GM11168 (cell line): ENCODE measurements at regions not wholly inside any gene's neighbourhood (a gene's known extent, or its start where the extent isn't known, plus 50 kb on each side); places are given as distances from the start of the nearest gene placed in this dataset.

Experiments
- in situ Hi-C: fragments of 300-500 bp; cut with MboI; formaldehyde crosslinking; loops from one replicate; pipeline ENCODE4 v1.12.0; 2022; ENCODE audit warnings: low sequenced_read_pairs; ENCODE audit not compliant: unreplicated experiment

GRCh38 chr5:158560170-158560569, 539.5 kb downstream of the EBF1 start:
- in situ Hi-C loops, result no loop called here

- in situ Hi-C loops, result no loop called here
Observed at GRCh38 chr5:158559643-158560042, 540.1 kb downstream of the EBF1 start.

- in situ Hi-C loops, result no loop called here
Observed at GRCh38 chr5:158559066-158559465, 540.6 kb downstream of the EBF1 start.

- in situ Hi-C loops, result no loop called here
Observed at GRCh38 chr5:158553962-158554336, 545.8 kb downstream of the EBF1 start.

- in situ Hi-C loops, result no loop called here
Observed at GRCh38 chr5:158553195-158553961, 546.3 kb downstream of the EBF1 start.

GRCh38 chr5:158552241-158552640, 547.5 kb downstream of the EBF1 start:
- in situ Hi-C loops, result no loop called here

GRCh38 chr5:158549311-158549710, 550.4 kb downstream of the EBF1 start:
- in situ Hi-C loops, result no loop called here

GRCh38 chr5:158546748-158547147, 553.0 kb downstream of the EBF1 start:
- in situ Hi-C loops, result no loop called here

- in situ Hi-C loops, result no loop called here
Observed at GRCh38 chr5:158545949-158546530, 553.7 kb downstream of the EBF1 start.

- in situ Hi-C loops, result no loop called here
Observed at GRCh38 chr5:158544388-158545339, 555.1 kb downstream of the EBF1 start.

- in situ Hi-C loops, result no loop called here
Observed at GRCh38 chr5:158543539-158544387, 556.0 kb downstream of the EBF1 start.

- in situ Hi-C loops, result no loop called here
Observed at GRCh38 chr5:158541536-158542297, 558.0 kb downstream of the EBF1 start.

GRCh38 chr5:158538506-158539074, 561.1 kb downstream of the EBF1 start:
- in situ Hi-C loops, result no loop called here

GRCh38 chr5:158537366-158537765, 562.4 kb downstream of the EBF1 start:
- in situ Hi-C loops, result no loop called here

GRCh38 chr5:158534203-158534602, 565.5 kb downstream of the EBF1 start:
- in situ Hi-C loops, result no loop called here

GRCh38 chr5:158532739-158533138, 567.0 kb downstream of the EBF1 start:
- in situ Hi-C loops, result no loop called here

- in situ Hi-C loops, result no loop called here
Observed at GRCh38 chr5:158531860-158532259, 567.9 kb downstream of the EBF1 start.

GRCh38 chr5:158530115-158530514, 569.6 kb downstream of the EBF1 start:
- in situ Hi-C loops, result no loop called here

GRCh38 chr5:158529454-158529853, 570.3 kb downstream of the EBF1 start:
- in situ Hi-C loops, result no loop called here
